Stimulated activated CD4-positive, alpha-beta T cell treated with anti-CD3 and anti-CD28 coated beads, TNF-alpha, amount 100 ng/mL, for 1 hour (primary cell): ENCODE measurements at regions not wholly inside any gene's neighbourhood (a gene's known extent, or its start where the extent isn't known, plus 50 kb on each side); places are given as distances from the start of the nearest gene placed in this dataset.

Experiments used
- DNase-seq, 3 donors: peaks; one replicate each; pipeline ENCODE4 v3.0.0-alpha.2; 2020; ENCODE audit warnings: low read depth in 3 of 3, low spot score in 1 of 3

GRCh38 chr21:31470896-31471694 is 127.0 kb upstream of the TIAM1 start:
- no peak for DNase-seq

- no peak for DNase-seq
These were observed 116.9 kb upstream of the TIAM1 start for GRCh38 chr21:31460980-31461379.

- no peak for DNase-seq
These were observed 115.4 kb upstream of the TIAM1 start for GRCh38 chr21:31459457-31459856.

GRCh38 chr21:31457675-31458074 is 113.6 kb upstream of the TIAM1 start:
- no peak for DNase-seq

- DNase-seq, result no peak
These were observed 112.1 kb upstream of the TIAM1 start for GRCh38 chr21:31456201-31456600.

- DNase-seq, result no peak
These were observed 111.4 kb upstream of the TIAM1 start for GRCh38 chr21:31455506-31455905.

- DNase-seq, result no peak
These were observed 106.9 kb upstream of the TIAM1 start for GRCh38 chr21:31450980-31451379.

- no peak for DNase-seq
These were observed 106.0 kb upstream of the TIAM1 start for GRCh38 chr21:31449921-31450535.

- no peak for DNase-seq
These were observed 104.4 kb upstream of the TIAM1 start for GRCh38 chr21:31448496-31448895.

GRCh38 chr21:31447505-31447904 is 103.4 kb upstream of the TIAM1 start:
- no peak for DNase-seq

GRCh38 chr21:31446226-31446855 is 102.3 kb upstream of the TIAM1 start:
- DNase-seq, result peak in 2 of 3 donors; percentile 6 to 17

GRCh38 chr21:31445137-31445536 is 101.1 kb upstream of the TIAM1 start:
- DNase-seq, result no peak

- DNase-seq, result no peak
These were observed 99.9 kb upstream of the TIAM1 start for GRCh38 chr21:31443736-31444521.

GRCh38 chr21:31442339-31442738 is 98.3 kb upstream of the TIAM1 start:
- no peak for DNase-seq

- no peak for DNase-seq
These were observed 85.4 kb upstream of the TIAM1 start for GRCh38 chr21:31429506-31429905.

GRCh38 chr21:31426235-31426797 is 82.3 kb upstream of the TIAM1 start:
- DNase-seq, result no peak

GRCh38 chr21:31425138-31425537 is 81.1 kb upstream of the TIAM1 start:
- no peak for DNase-seq

GRCh38 chr21:31424058-31424457 is 80.0 kb upstream of the TIAM1 start:
- DNase-seq, result no peak

- DNase-seq, result no peak
These were observed 76.9 kb upstream of the TIAM1 start for GRCh38 chr21:31420988-31421387.

- no peak for DNase-seq
These were observed 76.3 kb upstream of the TIAM1 start for GRCh38 chr21:31420354-31420753.

GRCh38 chr21:31418377-31419001 is 74.4 kb upstream of the TIAM1 start:
- DNase-seq, result no peak
